ENCODE measurements at regions not wholly inside any gene's neighbourhood (a gene's known extent, or its start where the extent isn't known, plus 50 kb on each side); places are given as distances from the start of the nearest gene placed in this dataset.

- Histone ChIP-seq H3K27me3 (ENCODE audit: control insufficient read depth, insufficient read depth, low read length) (no peaks in the 10 kb centered on the region), H3K4me1 (ENCODE audit: control insufficient read depth, extremely low read depth, insufficient read depth, low read length) (no peaks in the 10 kb centered on the region), H3K4me3 (replicated peaks in 1 of 4; ENCODE audit: control extremely low read depth in 1 of 4, insufficient read depth in 1 of 4, low read depth in 3 of 4, low read length in 4 of 4) (no peak overlapping the region), H3K4me2 (ENCODE audit: extremely low read depth, insufficient read depth, low read length) (no peak overlapping the region), H3K36me3 (ENCODE audit: control insufficient read depth, insufficient read depth, low read length) (no peaks in the 10 kb centered on the region), H3K27ac (ENCODE audit: insufficient read depth, low read length) (no peak overlapping the region), H3K9ac (ENCODE audit: insufficient read depth, low read length) (no peak overlapping the region), H3K9me3 (ENCODE audit: control insufficient read depth, insufficient read depth, low read depth, low read length) (no peaks in the 10 kb centered on the region), H4K20me1 (ENCODE audit: control insufficient read depth, extremely low read depth, insufficient read depth, low read length) (no peaks in the 10 kb centered on the region), H3K79me2 (ENCODE audit: control insufficient read depth, insufficient read depth, low read length) (no peaks in the 10 kb centered on the region), H2AFZ (ENCODE audit: low read length) (no peak overlapping the region)
- TF ChIP-seq, protein P1, sequence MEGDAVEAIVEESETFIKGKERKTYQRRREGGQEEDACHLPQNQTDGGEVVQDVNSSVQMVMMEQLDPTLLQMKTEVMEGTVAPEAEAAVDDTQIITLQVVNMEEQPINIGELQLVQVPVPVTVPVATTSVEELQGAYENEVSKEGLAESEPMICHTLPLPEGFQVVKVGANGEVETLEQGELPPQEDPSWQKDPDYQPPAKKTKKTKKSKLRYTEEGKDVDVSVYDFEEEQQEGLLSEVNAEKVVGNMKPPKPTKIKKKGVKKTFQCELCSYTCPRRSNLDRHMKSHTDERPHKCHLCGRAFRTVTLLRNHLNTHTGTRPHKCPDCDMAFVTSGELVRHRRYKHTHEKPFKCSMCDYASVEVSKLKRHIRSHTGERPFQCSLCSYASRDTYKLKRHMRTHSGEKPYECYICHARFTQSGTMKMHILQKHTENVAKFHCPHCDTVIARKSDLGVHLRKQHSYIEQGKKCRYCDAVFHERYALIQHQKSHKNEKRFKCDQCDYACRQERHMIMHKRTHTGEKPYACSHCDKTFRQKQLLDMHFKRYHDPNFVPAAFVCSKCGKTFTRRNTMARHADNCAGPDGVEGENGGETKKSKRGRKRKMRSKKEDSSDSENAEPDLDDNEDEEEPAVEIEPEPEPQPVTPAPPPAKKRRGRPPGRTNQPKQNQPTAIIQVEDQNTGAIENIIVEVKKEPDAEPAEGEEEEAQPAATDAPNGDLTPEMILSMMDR (conservative IDR thresholded peaks at IDR 0.05 in 1 of 2, IDR thresholded peaks at IDR 0.05 in 1 of 2; ENCODE audit: low read depth in 1 of 2, low read length in 2 of 2) = no peak
- TF ChIP-seq EZH2 (IDR thresholded peaks at IDR 0.05; ENCODE audit: low read length, missing control alignments) = no peak
- no peak for DNase-seq (ENCODE audit: low read depth in 2 of 2)
Measured at GRCh38 chr4:159837071-159837470, 734.2 kb downstream of the RAPGEF2 start.

- no peak overlapping the region for H3K27ac ChIP-seq (ENCODE audit: insufficient read depth, low read length)
- no peak overlapping the region for H3K9ac ChIP-seq (ENCODE audit: insufficient read depth, low read length)
- H3K79me2 ChIP-seq (ENCODE audit: control insufficient read depth, insufficient read depth, low read length) = no peaks in the 10 kb centered on the region
- no peaks in the 10 kb centered on the region for H4K20me1 ChIP-seq (ENCODE audit: control insufficient read depth, extremely low read depth, insufficient read depth, low read length)
- DNase-seq (ENCODE audit: low read depth in 2 of 2) = no peak
- H3K4me1 ChIP-seq (ENCODE audit: control insufficient read depth, extremely low read depth, insufficient read depth, low read length) = no peaks in the 10 kb centered on the region
- H3K9me3 ChIP-seq (ENCODE audit: control insufficient read depth, insufficient read depth, low read depth, low read length) = no peaks in the 10 kb centered on the region
- TF ChIP-seq, protein P1 (conservative IDR thresholded peaks at IDR 0.05 in 1 of 2, IDR thresholded peaks at IDR 0.05 in 1 of 2; ENCODE audit: low read depth in 1 of 2, low read length in 2 of 2) = no peak
- no peak for TF ChIP-seq EZH2 (IDR thresholded peaks at IDR 0.05; ENCODE audit: low read length, missing control alignments)
- H3K4me3 ChIP-seq (replicated peaks in 1 of 4; ENCODE audit: control extremely low read depth in 1 of 4, insufficient read depth in 1 of 4, low read depth in 3 of 4, low read length in 4 of 4) = no peak overlapping the region
- no peaks in the 10 kb centered on the region for H3K27me3 ChIP-seq (ENCODE audit: control insufficient read depth, insufficient read depth, low read length)
- H2AFZ ChIP-seq (ENCODE audit: low read length) = no peak overlapping the region
- H3K36me3 ChIP-seq (ENCODE audit: control insufficient read depth, insufficient read depth, low read length) = no peaks in the 10 kb centered on the region
- H3K4me2 ChIP-seq (ENCODE audit: extremely low read depth, insufficient read depth, low read length) = no peak overlapping the region
Measured at GRCh38 chr4:159855731-159856130, 752.9 kb downstream of the RAPGEF2 start.

DNA sequence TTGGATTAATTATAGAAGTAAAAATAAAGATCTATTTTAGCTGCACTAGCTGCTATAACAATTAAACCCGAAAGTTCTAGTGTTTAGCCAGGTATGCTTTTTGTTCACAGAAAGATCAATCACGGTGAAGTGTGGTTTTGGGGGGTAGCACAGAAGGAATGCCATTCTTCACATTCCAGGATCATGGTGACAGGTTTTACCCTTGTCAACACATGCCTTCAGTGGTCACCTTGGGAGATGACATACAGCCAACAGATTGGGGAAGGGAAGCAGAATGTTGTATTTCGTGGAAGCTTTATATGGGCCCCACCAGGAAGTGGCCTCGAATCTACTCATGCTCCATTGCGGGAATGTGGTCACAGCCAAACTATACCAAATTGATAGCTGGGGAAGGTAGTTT lies 753.6 kb downstream of the RAPGEF2 start:
- Histone ChIP-seq H3K4me2 (ENCODE audit: extremely low read depth, insufficient read depth, low read length) (no peak overlapping the region), H4K20me1 (ENCODE audit: control insufficient read depth, extremely low read depth, insufficient read depth, low read length) (no peaks in the 10 kb centered on the region), H3K4me3 (replicated peaks in 1 of 4; ENCODE audit: control extremely low read depth in 1 of 4, insufficient read depth in 1 of 4, low read depth in 3 of 4, low read length in 4 of 4) (no peak overlapping the region), H3K4me1 (ENCODE audit: control insufficient read depth, extremely low read depth, insufficient read depth, low read length) (no peaks in the 10 kb centered on the region), H2AFZ (ENCODE audit: low read length) (no peak overlapping the region), H3K9me3 (ENCODE audit: control insufficient read depth, insufficient read depth, low read depth, low read length) (no peaks in the 10 kb centered on the region), H3K27me3 (ENCODE audit: control insufficient read depth, insufficient read depth, low read length) (no peaks in the 10 kb centered on the region), H3K79me2 (ENCODE audit: control insufficient read depth, insufficient read depth, low read length) (no peaks in the 10 kb centered on the region), H3K27ac (ENCODE audit: insufficient read depth, low read length) (no peak overlapping the region), H3K9ac (ENCODE audit: insufficient read depth, low read length) (no peak overlapping the region), H3K36me3 (ENCODE audit: control insufficient read depth, insufficient read depth, low read length) (no peaks in the 10 kb centered on the region)
- DNase-seq (ENCODE audit: low read depth in 2 of 2) = peak in 1 of 2 donors; percentile 21
- TF ChIP-seq, protein P1 (conservative IDR thresholded peaks at IDR 0.05 in 1 of 2, IDR thresholded peaks at IDR 0.05 in 1 of 2; ENCODE audit: low read depth in 1 of 2, low read length in 2 of 2) = no peak
- no peak for TF ChIP-seq EZH2 (IDR thresholded peaks at IDR 0.05; ENCODE audit: low read length, missing control alignments)

Measured in fibroblast of lung (primary cell).